DOHH2 (cell line): ENCODE measurements at regions not wholly inside any gene's neighbourhood (a gene's known extent, or its start where the extent isn't known, plus 50 kb on each side); places are given as distances from the start of the nearest gene placed in this dataset.

Source experiments
- H3F3A ChIP-seq: fragments of 200-600 bp; sonication (generic), shearing (Covaris generic); 2 replicates; pipeline ENCODE4 v1.6.0; 2016; ENCODE audit warnings: antibody characterized with exemption, mild to moderate bottlenecking; ENCODE audit not compliant: control insufficient read depth, insufficient read depth
- H3K27ac ChIP-seq: fragments of 200-600 bp; sonication (generic); 2 replicates; pipeline ENCODE4 v1.5.1; 2014; ENCODE audit warnings: low read depth, mild to moderate bottlenecking, low read length, moderate library complexity
- H3K27me3 ChIP-seq: fragments of 200-600 bp; sonication (generic); 2 replicates; pipeline ENCODE4 v1.6.1; 2014; ENCODE audit warnings: mild to moderate bottlenecking, low read length, mixed read lengths; ENCODE audit not compliant: control insufficient read depth
- H3K36me3 ChIP-seq: fragments of 200-600 bp; sonication (generic); 2 replicates; pipeline ENCODE4 v1.6.1; 2014; ENCODE audit warnings: mild to moderate bottlenecking, low read length, moderate library complexity, mixed read lengths; ENCODE audit not compliant: control insufficient read depth
- H3K4me1 ChIP-seq: fragments of 200-600 bp; sonication (generic); 2 replicates; pipeline ENCODE4 v1.6.1; 2014; ENCODE audit warnings: mild to moderate bottlenecking, low read length, mixed read lengths; ENCODE audit not compliant: control insufficient read depth
- H3K4me2 ChIP-seq: fragments of 200-600 bp; sonication (generic); 2 replicates; pipeline ENCODE4 v1.6.0; 2014; ENCODE audit warnings: mild to moderate bottlenecking, low read length, moderate library complexity
- H3K4me3 ChIP-seq: fragments of 200-600 bp; sonication (generic); 2 replicates; pipeline ENCODE4 v1.5.1; 2014; ENCODE audit warnings: mild to moderate bottlenecking, low read length, mixed read lengths
- H3K79me2 ChIP-seq: fragments of 200-600 bp; sonication (generic); 2 replicates; pipeline ENCODE4 v1.6.1; 2014; ENCODE audit warnings: mild to moderate bottlenecking, low read length, mixed read lengths; ENCODE audit not compliant: control insufficient read depth
- H3K9me2 ChIP-seq: fragments of 200-600 bp; sonication (generic); replicated peaks from 2 replicates; pipeline ENCODE4 v1.6.1; 2014; ENCODE audit warnings: mild to moderate bottlenecking, low read length, mixed read lengths; ENCODE audit not compliant: control insufficient read depth
- H3K9me3 ChIP-seq: fragments of 200-600 bp; sonication (generic); 2 replicates; pipeline ENCODE4 v1.6.1; 2014; ENCODE audit warnings: antibody characterized with exemption, low read length, mixed read lengths; ENCODE audit not compliant: control insufficient read depth, insufficient read depth
- H4K20me1 ChIP-seq: fragments of 200-600 bp; sonication (generic); 2 replicates; pipeline ENCODE4 v1.6.0; 2014; ENCODE audit warnings: low read depth, mild to moderate bottlenecking, antibody characterized with exemption, low read length, moderate library complexity; ENCODE audit not compliant: control insufficient read depth, insufficient read depth
- CTCF ChIP-seq: fragments of 200-600 bp; sonication (generic); IDR thresholded peaks from one replicate; pipeline ENCODE4 v1.5.1; 2014; ENCODE audit warnings: antibody characterized with exemption, mild to moderate bottlenecking, low read depth, low read length; ENCODE audit not compliant: poor library complexity, severe bottlenecking
- EZH2phosphoT487 ChIP-seq: fragments of 200-600 bp; sonication (generic); IDR thresholded peaks from 2 replicates; pipeline ENCODE4 v1.6.1; 2017; ENCODE audit warnings: borderline replicate concordance, mild to moderate bottlenecking, antibody characterized with exemption, low read length, moderate library complexity, mixed read lengths

- no peak overlapping the region for H3K27ac ChIP-seq
- no peaks in the 10 kb centered on the region for H3K27me3 ChIP-seq
- no peaks in the 10 kb centered on the region for H3K9me2 ChIP-seq
- no peaks in the 10 kb centered on the region for H4K20me1 ChIP-seq
- H3F3A ChIP-seq: no peaks in the 10 kb centered on the region
- no peak for TF ChIP-seq EZH2phosphoT487
- no peak for TF ChIP-seq CTCF
- no peak overlapping the region for H3K4me2 ChIP-seq
- no peaks in the 10 kb centered on the region for H3K9me3 ChIP-seq
- H3K36me3 ChIP-seq: no peaks in the 10 kb centered on the region
- no peaks in the 10 kb centered on the region for H3K4me1 ChIP-seq
- no peaks in the 10 kb centered on the region for H3K79me2 ChIP-seq
- H3K4me3 ChIP-seq: no peak overlapping the region
Measured at GRCh38 chr3:24596626-24597025, 102.0 kb upstream of the THRB start.

GRCh38 chr3:24598695-24599470 is 104.2 kb upstream of the THRB start:
- Histone ChIP-seq H3K36me3 (no peaks in the 10 kb centered on the region), H3K27ac (no peak overlapping the region), H3K4me3 (no peak overlapping the region), H3K9me3 (no peaks in the 10 kb centered on the region), H3K4me1 (no peaks in the 10 kb centered on the region), H3K9me2 (no peaks in the 10 kb centered on the region), H3F3A (no peaks in the 10 kb centered on the region), H3K27me3 (no peaks in the 10 kb centered on the region), H3K4me2 (no peak overlapping the region), H4K20me1 (no peaks in the 10 kb centered on the region), H3K79me2 (no peaks in the 10 kb centered on the region)
- TF ChIP-seq EZH2phosphoT487: no peak
- TF ChIP-seq CTCF: no peak

- H3K4me2 ChIP-seq: no peak overlapping the region
- no peak overlapping the region for H3K27ac ChIP-seq
- H4K20me1 ChIP-seq: no peaks in the 10 kb centered on the region
- H3K4me3 ChIP-seq: no peak overlapping the region
- H3K79me2 ChIP-seq: no peaks in the 10 kb centered on the region
- no peaks in the 10 kb centered on the region for H3K9me2 ChIP-seq
- no peaks in the 10 kb centered on the region for H3K36me3 ChIP-seq
- no peaks in the 10 kb centered on the region for H3K27me3 ChIP-seq
- TF ChIP-seq EZH2phosphoT487: no peak
- TF ChIP-seq CTCF: no peak
- H3K9me3 ChIP-seq: no peaks in the 10 kb centered on the region
- H3K4me1 ChIP-seq: no peaks in the 10 kb centered on the region
- no peaks in the 10 kb centered on the region for H3F3A ChIP-seq
Measured at GRCh38 chr3:24601066-24601939, 106.7 kb upstream of the THRB start.
